ENCODE measurements at regions not wholly inside any gene's neighbourhood (a gene's known extent, or its start where the extent isn't known, plus 50 kb on each side); places are given as distances from the start of the nearest gene placed in this dataset.

GRCh38 chr12:83827193-83827592, 1085.4 kb downstream of the SLC6A15 start:
- no peaks in the 10 kb centered on the region for H3K36me3 ChIP-seq
- WGBS, 2 donors, result 60% methylated on average over 2 of the region's 2 CpGs; no CpG with 5 or more reads in 1 of the 2 donors
- no peaks in the 10 kb centered on the region for H3K27me3 ChIP-seq
- H3K9me3 ChIP-seq, result no peaks in the 10 kb centered on the region
- no peak for DNase-seq
- no peak overlapping the region for H3K4me3 ChIP-seq
- no peaks in the 10 kb centered on the region for H3K4me1 ChIP-seq
- TF ChIP-seq CTCF (IDR thresholded peaks at IDR 0.05), result no peak
- TF ChIP-seq POLR2A (IDR thresholded peaks at IDR 0.05), result no peak
- no peak for TF ChIP-seq EP300 (IDR thresholded peaks at IDR 0.05)
- TF ChIP-seq POLR2AphosphoS5 (IDR thresholded peaks at IDR 0.05), result no peak
- no peak overlapping the region for H3K27ac ChIP-seq
- peak in 1 of 2 donors; percentile 53 for ATAC-seq (ENCODE audit: low FRiP score in 2 of 2)

- H3K4me3 ChIP-seq, result no peak overlapping the region
These were observed 1086.5 kb downstream of the SLC6A15 start for GRCh38 chr12:83826112-83826511.

GRCh38 chr12:83823386-83824045, 1089.1 kb downstream of the SLC6A15 start:
- Histone ChIP-seq H3K27ac (no peak overlapping the region), H3K4me1 (no peaks in the 10 kb centered on the region), H3K9me3 (no peaks in the 10 kb centered on the region), H3K4me3 (no peak overlapping the region), H3K27me3 (no peaks in the 10 kb centered on the region), H3K36me3 (no peaks in the 10 kb centered on the region)
- TF ChIP-seq CTCF (IDR thresholded peaks at IDR 0.05), result peak in 3 of 6 experiments; percentile 13 to 36 (median 30)
- TF ChIP-seq EP300 (IDR thresholded peaks at IDR 0.05), result no peak
- TF ChIP-seq POLR2A (IDR thresholded peaks at IDR 0.05), result no peak
- ATAC-seq (ENCODE audit: low FRiP score in 2 of 2), result no peak
- no peak for DNase-seq
- WGBS, 2 donors, result 63 to 70% methylated on average over 5 to 8 of the region's 8 CpGs

More at GRCh38 chr12:83826112-83826511, 1086.5 kb downstream of the SLC6A15 start:
- H3K27ac ChIP-seq, result no peak overlapping the region
- DNase-seq (no peak), ATAC-seq (ENCODE audit: low FRiP score in 2 of 2) (peak; percentile 28 to 55)
- TF ChIP-seq POLR2AphosphoS5 (IDR thresholded peaks at IDR 0.05) (no peak), EP300 (IDR thresholded peaks at IDR 0.05) (no peak), CTCF (IDR thresholded peaks at IDR 0.05) (peak in 4 of 6 experiments; percentile 18 to 36 (median 28)), POLR2A (IDR thresholded peaks at IDR 0.05) (no peak)
- H3K4me1 ChIP-seq, result no peaks in the 10 kb centered on the region
- no peaks in the 10 kb centered on the region for H3K27me3 ChIP-seq
- H3K36me3 ChIP-seq, result no peaks in the 10 kb centered on the region
- no peaks in the 10 kb centered on the region for H3K9me3 ChIP-seq

GRCh38 chr12:83821967-83822366, 1090.6 kb downstream of the SLC6A15 start:
- no peak overlapping the region for H3K27ac ChIP-seq
- no peak overlapping the region for H3K4me3 ChIP-seq
- H3K9me3 ChIP-seq, result no peaks in the 10 kb centered on the region
- no peaks in the 10 kb centered on the region for H3K4me1 ChIP-seq
- 64 to 74% methylated on average over 1 of the region's 1 CpG for WGBS, 2 donors
- DNase-seq (no peak), ATAC-seq (ENCODE audit: low FRiP score in 2 of 2) (no peak)
- H3K36me3 ChIP-seq, result no peaks in the 10 kb centered on the region
- H3K27me3 ChIP-seq, result no peaks in the 10 kb centered on the region
- TF ChIP-seq CTCF (IDR thresholded peaks at IDR 0.05), result no peak
- TF ChIP-seq EP300 (IDR thresholded peaks at IDR 0.05), result no peak
- no peak for TF ChIP-seq POLR2AphosphoS5 (IDR thresholded peaks at IDR 0.05)
- TF ChIP-seq POLR2A (IDR thresholded peaks at IDR 0.05), result no peak

- Histone ChIP-seq H3K4me3 (no peak overlapping the region), H3K9me3 (no peaks in the 10 kb centered on the region), H3K27ac (no peak overlapping the region), H3K36me3 (no peaks in the 10 kb centered on the region), H3K27me3 (no peaks in the 10 kb centered on the region), H3K4me1 (no peaks in the 10 kb centered on the region)
- WGBS, 2 donors, result 54 to 62% methylated on average over 1 of the region's 1 CpG
- ATAC-seq (ENCODE audit: low FRiP score in 2 of 2), result peak in 1 of 2 donors; percentile 61
- TF ChIP-seq POLR2AphosphoS5 (IDR thresholded peaks at IDR 0.05) (no peak), POLR2A (IDR thresholded peaks at IDR 0.05) (no peak), EP300 (IDR thresholded peaks at IDR 0.05) (no peak), CTCF (IDR thresholded peaks at IDR 0.05) (no peak)
- DNase-seq, result no peak
These were observed 1093.7 kb downstream of the SLC6A15 start for GRCh38 chr12:83818881-83819280.

Data from upper lobe of left lung (tissue), 6 donors.